HL-60 (cell line): ENCODE measurements at regions not wholly inside any gene's neighbourhood (a gene's known extent, or its start where the extent isn't known, plus 50 kb on each side); places are given as distances from the start of the nearest gene placed in this dataset.

Source experiments
- CTCF ChIP-seq: IDR thresholded peaks from one replicate; pipeline ENCODE4 v1.5.1; 2011; ENCODE audit warnings: low read length, control low read depth, inconsistent platforms; ENCODE audit not compliant: insufficient read depth
- GABPA ChIP-seq: IDR thresholded peaks from 2 replicates; pipeline ENCODE4 v1.6.1; 2012; ENCODE audit warnings: low read depth
- POLR2AphosphoS5 ChIP-seq: IDR thresholded peaks from 2 replicates; pipeline ENCODE4 v1.6.1; 2012; ENCODE audit warnings: low read depth
- REST ChIP-seq: IDR thresholded peaks from 2 replicates; pipeline ENCODE4 v1.6.1; 2012; ENCODE audit warnings: low read depth; ENCODE audit not compliant: insufficient replicate concordance

- TF ChIP-seq GABPA (no peak), REST (no peak), CTCF (no peak), POLR2AphosphoS5 (no peak)
Measured at GRCh38 chr5:16313761-16314160, 134.2 kb upstream of the MARCHF11 start.
